Tibial artery (tissue), 4 donors: ENCODE measurements at regions not wholly inside any gene's neighbourhood (a gene's known extent, or its start where the extent isn't known, plus 50 kb on each side); places are given as distances from the start of the nearest gene placed in this dataset.
A peak's percentile ranks its signal among the peaks of the same experiment; 100 is the strongest.

Source experiments
- DNase-seq, 2 donors: peaks; one replicate each; pipeline ENCODE4 v3.0.0-alpha.2; 2019
- H3K27ac ChIP-seq, 2 donors: fragments of 200-600 bp; sonication (generic) in 1 of 2; 1 replicate in 1 of 2; 2 replicates in 1 of 2; pipeline ENCODE4 v1.5.1; 2018 to 2019; ENCODE audit warnings: mild to moderate bottlenecking in 1 of 2
- H3K27me3 ChIP-seq, 2 donors: fragments of 200-600 bp; sonication (generic) in 1 of 2; one replicate each; pipeline versions ENCODE4 v1.5.1 to v1.6.0; 2016 to 2019
- H3K36me3 ChIP-seq, 3 donors: fragments of 200-600 bp; sonication (generic) in 2 of 3; one replicate each; pipeline ENCODE4 v1.5.1; 2016 to 2019; ENCODE audit warnings: mild to moderate bottlenecking in 2 of 3
- H3K4me1 ChIP-seq, 4 donors: fragments of 200-600 bp; sonication (generic) in 2 of 4; 1 replicate in 3 of 4; 2 replicates in 1 of 4; pipeline ENCODE4 v1.5.1; 2016 to 2019
- H3K4me3 ChIP-seq, 2 donors: fragments of 200-600 bp; sonication (generic) in 1 of 2; 1 replicate in 1 of 2; 2 replicates in 1 of 2; pipeline ENCODE4 v1.5.1; 2018 to 2019; ENCODE audit warnings: mild to moderate bottlenecking in 2 of 2
- H3K9me3 ChIP-seq, 3 donors: fragments of 200-600 bp; sonication (generic) in 1 of 3; one replicate each; pipeline ENCODE4 v1.5.1; 2016 to 2019
- intact Hi-C: fragments of 100-400 bp; cut with DNase I; formaldehyde crosslinking; loops from one replicate; pipeline ENCODE4 v1.15.0; 2023; ENCODE audit warnings: low total_unique reads
- TF ChIP-seq, protein P1 (sequence below), 2 experiments: fragments of 200-600 bp in 1 of 2; fragments of 450-650 bp in 1 of 2; IDR thresholded peaks; one replicate each; pipeline ENCODE4 v1.5.1; 2017 to 2019; ENCODE audit warnings: antibody characterized with exemption in 2 of 2, mild to moderate bottlenecking in 1 of 2, moderate library complexity in 1 of 2

DNA sequence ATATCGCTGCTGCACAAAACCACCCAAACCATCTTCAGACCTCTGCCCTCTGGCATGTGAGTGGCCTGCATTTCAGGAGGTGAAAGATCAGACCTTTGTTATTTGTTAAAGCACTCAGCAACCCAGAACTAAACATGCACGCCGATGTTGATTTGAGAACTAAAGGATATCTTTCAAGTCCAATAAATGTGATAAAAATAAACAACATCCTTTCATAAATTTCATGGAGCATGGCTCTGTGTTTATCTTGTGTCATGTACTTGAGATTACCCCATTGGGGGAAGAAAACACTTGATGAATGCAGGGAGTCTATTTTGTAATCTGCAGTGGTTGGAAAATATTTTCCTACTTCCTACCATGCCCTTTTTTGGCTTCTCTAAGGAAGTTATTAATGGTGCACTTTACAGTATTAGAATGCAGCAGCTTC, 70.8 kb upstream of the GATA6 start:
- H3K9me3 ChIP-seq: no peaks in the 10 kb centered on the region
- H3K36me3 ChIP-seq: no peaks in the 10 kb centered on the region
- no peak overlapping the region for H3K4me3 ChIP-seq
- no peak overlapping the region for H3K27ac ChIP-seq
- intact Hi-C loops: no loop called here
- no peaks in the 10 kb centered on the region for H3K4me1 ChIP-seq
- no peaks in the 10 kb centered on the region for H3K27me3 ChIP-seq
- TF ChIP-seq, protein P1, sequence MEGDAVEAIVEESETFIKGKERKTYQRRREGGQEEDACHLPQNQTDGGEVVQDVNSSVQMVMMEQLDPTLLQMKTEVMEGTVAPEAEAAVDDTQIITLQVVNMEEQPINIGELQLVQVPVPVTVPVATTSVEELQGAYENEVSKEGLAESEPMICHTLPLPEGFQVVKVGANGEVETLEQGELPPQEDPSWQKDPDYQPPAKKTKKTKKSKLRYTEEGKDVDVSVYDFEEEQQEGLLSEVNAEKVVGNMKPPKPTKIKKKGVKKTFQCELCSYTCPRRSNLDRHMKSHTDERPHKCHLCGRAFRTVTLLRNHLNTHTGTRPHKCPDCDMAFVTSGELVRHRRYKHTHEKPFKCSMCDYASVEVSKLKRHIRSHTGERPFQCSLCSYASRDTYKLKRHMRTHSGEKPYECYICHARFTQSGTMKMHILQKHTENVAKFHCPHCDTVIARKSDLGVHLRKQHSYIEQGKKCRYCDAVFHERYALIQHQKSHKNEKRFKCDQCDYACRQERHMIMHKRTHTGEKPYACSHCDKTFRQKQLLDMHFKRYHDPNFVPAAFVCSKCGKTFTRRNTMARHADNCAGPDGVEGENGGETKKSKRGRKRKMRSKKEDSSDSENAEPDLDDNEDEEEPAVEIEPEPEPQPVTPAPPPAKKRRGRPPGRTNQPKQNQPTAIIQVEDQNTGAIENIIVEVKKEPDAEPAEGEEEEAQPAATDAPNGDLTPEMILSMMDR (IDR thresholded peaks at IDR 0.05): no peak
- no peak for DNase-seq

DNA sequence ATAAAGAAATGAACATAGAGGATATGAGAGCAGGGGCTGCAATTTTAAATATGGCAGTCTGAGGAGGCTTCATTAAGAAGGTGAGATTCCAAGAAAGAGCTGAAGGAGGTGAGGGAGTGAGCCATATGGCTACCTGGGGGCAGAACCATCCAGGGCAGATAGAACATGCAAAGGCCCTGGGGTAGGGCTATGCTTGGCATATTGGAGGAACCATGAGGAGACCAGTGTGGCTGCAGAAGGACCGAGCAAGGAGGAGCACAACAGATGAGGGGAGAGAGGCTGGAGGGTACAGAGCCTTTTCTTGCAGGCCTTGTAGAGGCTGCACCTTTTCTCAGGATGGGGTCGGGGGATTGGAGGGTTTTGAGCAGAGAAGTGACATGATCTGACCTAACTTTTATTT, 69.5 kb upstream of the GATA6 start:
- no peak for DNase-seq
- Histone ChIP-seq H3K36me3 (no peaks in the 10 kb centered on the region), H3K4me3 (no peak overlapping the region), H3K27me3 (no peaks in the 10 kb centered on the region), H3K9me3 (no peaks in the 10 kb centered on the region), H3K27ac (no peak overlapping the region), H3K4me1 (no peaks in the 10 kb centered on the region)
- intact Hi-C loops: no loop called here
- TF ChIP-seq, protein P1 (IDR thresholded peaks at IDR 0.05): no peak

DNA sequence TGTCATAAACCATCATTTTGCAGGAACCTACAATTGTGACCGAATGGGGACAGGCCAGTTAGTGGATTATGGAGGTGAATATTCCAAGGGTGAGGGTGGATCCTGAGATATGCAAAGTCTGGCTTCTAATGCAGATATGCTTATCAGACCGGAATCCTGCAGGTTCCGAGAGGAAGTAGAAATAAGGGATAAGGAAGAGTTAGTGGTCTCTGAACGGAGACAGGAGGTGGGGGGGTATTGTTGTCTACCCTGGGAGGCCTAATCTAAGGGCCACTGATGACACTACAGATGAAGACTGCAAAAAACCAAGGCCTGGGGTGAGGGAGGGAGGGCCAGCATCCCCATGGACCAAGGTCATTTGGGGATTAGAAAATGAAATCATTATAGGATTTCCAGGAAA, 67.7 kb upstream of the GATA6 start:
- no peaks in the 10 kb centered on the region for H3K27me3 ChIP-seq
- H3K4me1 ChIP-seq: no peaks in the 10 kb centered on the region
- H3K27ac ChIP-seq: no peak overlapping the region
- intact Hi-C loops: no loop called here
- no peak for DNase-seq
- H3K36me3 ChIP-seq: no peaks in the 10 kb centered on the region
- TF ChIP-seq, protein P1 (IDR thresholded peaks at IDR 0.05): no peak
- H3K9me3 ChIP-seq: no peaks in the 10 kb centered on the region
- no peak overlapping the region for H3K4me3 ChIP-seq

DNA sequence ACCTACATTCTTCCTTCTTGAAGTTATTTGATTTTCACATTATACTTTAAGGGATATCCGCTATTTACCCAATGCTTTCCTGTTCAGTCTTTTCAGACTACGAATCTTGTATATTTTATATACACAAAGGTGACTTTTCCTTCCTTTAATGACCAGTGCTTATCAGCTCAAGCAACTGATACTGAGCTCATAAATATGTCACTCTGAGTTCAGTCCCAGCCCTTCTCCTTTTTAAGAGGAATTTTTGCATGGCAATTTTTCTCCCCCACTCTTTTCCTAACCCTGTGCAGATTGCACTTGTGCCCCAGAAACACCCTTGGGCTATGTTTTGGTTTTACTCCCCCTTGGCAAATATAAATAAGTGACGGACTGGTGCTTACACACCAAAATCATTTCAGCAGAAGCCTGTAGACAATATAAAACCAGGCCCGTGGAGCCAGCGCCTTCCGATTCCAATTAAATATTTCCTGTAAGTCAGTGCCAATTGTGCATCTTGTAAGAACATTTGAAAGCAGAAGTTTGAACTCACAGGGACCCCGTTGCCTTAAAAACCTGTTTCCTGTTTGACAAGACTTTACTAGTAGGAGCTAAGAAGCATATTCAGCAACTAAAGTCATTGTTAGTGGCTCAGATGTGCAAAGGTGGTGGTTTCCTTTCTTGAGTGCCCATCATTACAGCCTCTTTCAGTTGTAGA, 66.3 kb upstream of the GATA6 start:
- H3K4me3 ChIP-seq: no peak overlapping the region
- no peaks in the 10 kb centered on the region for H3K27me3 ChIP-seq
- H3K36me3 ChIP-seq: no peaks in the 10 kb centered on the region
- DNase-seq: peak in 1 of 2 donors; percentile 24
- TF ChIP-seq, protein P1 (IDR thresholded peaks at IDR 0.05): no peak
- H3K4me1 ChIP-seq: no peaks in the 10 kb centered on the region
- intact Hi-C loops: no loop called here
- H3K9me3 ChIP-seq: no peaks in the 10 kb centered on the region
- no peak overlapping the region for H3K27ac ChIP-seq

DNA sequence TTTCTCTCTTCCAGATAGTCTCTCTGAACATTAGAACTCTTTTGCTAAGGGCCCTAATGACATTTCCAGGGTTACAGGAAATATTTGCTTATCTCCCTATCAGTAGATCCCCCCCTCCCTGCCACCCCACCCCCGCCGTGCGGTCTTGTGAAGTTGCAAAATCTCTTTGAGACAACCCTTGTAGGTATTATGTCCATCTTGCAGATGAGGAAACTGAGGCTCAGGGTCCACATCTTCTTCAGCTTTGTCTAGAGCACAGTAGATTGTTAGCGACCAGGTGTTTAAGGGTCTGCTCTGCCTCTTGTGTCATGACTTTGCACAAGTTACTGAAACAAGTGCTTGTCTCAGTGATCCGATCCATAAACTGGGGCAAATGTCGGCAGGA, 65.8 kb upstream of the GATA6 start:
- H3K36me3 ChIP-seq: no peaks in the 10 kb centered on the region
- TF ChIP-seq, protein P1 (IDR thresholded peaks at IDR 0.05): no peak
- DNase-seq: no peak
- H3K4me1 ChIP-seq: no peaks in the 10 kb centered on the region
- no peaks in the 10 kb centered on the region for H3K27me3 ChIP-seq
- intact Hi-C loops: no loop called here
- no peak overlapping the region for H3K4me3 ChIP-seq
- no peak overlapping the region for H3K27ac ChIP-seq
- H3K9me3 ChIP-seq: no peaks in the 10 kb centered on the region
